GM19438 (cell line): ENCODE measurements at regions not wholly inside any gene's neighbourhood (a gene's known extent, or its start where the extent isn't known, plus 50 kb on each side); places are given as distances from the start of the nearest gene placed in this dataset.

Experiments
- ATAC-seq: cut with Tn5 transposase; IDR thresholded peaks from one replicate; pipeline ENCODE4 v1.9.1; 2021; ENCODE audit warnings: low read depth; ENCODE audit not compliant: unreplicated experiment

DNA sequence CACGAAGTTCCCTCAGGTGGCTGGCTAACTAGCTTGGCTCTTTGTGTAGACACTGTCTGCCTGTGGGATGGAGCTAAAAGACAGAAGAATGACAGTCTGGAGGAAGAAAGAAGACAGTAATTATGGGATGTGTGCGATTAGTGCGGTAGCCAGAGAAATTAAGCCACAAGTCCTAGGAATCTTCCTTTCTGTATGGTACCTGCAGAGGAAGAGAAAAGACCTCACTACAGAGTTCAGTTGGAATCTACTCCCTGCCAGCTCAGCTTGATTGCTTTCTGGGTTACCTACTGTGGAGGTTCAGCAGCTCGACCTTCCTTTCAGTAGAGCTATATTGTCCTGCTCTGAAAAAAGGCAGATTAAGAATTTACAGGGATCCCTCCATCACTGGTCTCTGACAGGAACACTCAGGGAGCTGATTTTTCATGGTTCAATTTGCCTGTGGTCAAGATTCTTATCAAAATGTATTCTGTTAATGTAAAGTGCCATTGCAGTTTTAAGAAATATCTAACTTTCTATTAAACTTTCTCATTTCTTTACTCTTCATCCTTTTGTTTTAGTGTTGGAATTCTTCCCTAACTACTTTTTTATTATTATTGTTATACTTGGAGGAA is 187.2 kb downstream of the CENPW start:
- ATAC-seq = no peak

DNA sequence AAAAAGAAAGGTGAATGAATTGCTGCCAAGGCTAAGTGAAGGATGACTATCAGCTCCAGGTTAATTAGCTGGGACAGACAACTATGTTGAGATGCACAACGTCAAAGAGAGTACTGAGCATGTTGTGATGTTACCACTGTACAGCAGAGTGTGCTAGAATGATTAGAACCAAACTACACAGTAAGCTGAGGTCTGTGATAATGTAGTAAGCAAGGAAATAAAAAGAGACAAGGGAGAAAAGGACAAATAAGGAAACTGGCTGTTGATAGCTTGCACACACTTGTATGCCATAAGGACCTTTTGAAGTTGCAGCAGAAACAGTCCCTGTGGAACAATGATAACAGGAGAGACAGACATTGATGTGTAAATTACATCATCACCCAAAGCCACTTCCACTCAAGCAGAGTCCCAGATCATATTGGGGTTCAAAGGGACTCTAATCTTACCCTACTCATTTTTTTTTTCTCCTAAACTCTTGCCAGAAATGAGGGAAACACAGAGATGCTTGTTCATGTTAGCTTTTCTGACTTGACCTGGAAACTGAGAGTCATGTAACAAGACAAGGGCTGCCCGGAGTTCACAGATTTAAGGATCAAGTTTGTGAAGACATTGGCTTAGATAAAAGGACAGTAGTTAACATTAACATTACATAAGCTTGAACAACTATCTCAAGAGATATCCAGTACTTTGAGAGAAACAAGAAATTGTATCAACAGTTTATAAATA is 189.9 kb downstream of the CENPW start:
- ATAC-seq = no peak

DNA sequence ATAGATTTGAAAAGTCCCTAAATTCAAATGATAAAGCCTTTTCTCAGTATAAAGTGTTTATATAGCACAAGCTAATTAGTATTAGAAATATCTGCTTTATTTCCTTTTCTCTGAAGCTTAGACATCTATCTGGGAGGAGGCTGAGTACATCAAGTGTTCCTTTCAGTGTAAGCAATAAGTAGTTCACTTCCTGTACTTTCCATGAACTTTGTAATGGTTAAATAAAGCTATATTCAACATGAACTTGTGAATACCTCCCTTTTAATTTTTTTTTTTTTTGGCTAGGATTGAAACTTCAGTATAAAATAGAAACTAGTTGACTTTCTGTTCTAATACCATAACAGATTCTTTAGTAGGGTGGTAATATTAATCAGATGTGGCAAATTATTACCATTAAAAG is 190.9 kb downstream of the CENPW start:
- ATAC-seq = no peak

DNA sequence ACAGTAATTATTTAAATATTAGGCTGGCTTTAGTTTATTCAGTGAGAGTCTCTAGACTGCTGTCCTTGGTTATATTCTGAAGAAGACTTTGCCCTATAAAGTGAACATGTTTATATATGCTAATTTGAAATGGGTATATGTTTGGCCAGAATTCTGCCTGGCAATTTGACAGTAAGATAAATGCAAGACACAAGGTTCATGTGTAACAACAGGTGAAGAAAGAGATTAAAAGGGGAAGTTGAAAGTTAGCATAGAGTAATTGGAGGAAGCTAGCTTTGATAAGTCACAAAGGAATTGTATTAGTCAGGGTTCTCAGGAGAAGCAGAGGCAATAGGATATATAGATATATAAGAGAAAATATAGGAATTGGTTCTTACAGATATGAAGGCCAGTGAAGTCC is 191.4 kb downstream of the CENPW start:
- ATAC-seq = no peak

DNA sequence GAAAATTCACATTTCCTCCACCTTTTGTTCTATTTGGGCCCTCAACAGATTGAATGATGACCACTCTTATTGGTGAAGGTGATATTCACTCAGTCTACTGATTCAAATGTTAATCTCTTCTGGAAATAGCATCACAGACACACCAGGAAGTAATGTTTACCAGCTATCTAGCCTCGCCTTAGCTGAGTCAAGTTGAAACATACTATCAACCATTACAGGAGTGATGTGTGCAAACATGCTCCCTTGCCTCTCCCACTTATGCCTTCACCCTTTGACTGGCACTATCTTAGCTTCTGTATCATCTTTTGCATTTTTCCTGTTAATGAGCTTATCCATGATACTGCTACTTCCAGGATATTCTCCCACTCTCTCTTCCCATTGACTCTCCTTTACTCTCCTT is 191.9 kb downstream of the CENPW start:
- ATAC-seq = peak; percentile 62

DNA sequence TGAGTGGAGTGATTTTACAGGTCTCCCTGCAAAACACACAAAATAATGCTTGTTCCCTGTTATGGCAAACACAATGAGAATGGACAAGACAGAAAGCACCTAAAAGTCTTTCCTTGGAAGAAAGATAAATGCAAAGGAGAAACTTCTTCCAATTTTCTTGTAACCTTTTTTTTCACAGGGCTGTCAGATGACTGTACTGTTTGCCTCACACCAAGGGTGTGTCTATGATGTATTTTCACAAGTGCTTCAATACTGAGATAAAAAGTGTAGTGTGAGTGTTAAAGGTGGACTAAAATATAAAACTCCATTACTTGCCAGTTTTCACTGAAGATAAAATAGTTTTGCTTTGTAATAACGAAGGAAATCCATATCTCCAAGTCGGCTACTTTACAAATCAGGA is 194.5 kb downstream of the CENPW start:
- ATAC-seq = no peak

DNA sequence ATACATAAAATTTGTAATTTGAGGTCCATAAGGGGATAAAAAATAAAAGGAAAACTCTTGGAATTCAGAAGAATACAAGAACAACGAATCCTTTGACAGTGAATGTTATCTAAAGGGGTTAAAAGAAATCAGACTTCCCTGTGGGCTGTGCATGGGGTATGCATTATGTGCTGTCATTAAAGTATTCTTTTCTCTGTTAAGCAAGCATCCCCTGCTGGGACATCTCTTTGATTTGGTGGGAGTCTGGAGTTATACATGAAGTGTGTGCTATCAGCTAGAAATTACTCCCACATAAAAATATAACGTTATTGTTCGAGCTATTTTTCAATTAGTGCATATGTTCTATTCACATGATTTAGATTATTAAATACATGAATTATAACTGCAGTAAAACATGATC is 195.2 kb downstream of the CENPW start:
- ATAC-seq = no peak

DNA sequence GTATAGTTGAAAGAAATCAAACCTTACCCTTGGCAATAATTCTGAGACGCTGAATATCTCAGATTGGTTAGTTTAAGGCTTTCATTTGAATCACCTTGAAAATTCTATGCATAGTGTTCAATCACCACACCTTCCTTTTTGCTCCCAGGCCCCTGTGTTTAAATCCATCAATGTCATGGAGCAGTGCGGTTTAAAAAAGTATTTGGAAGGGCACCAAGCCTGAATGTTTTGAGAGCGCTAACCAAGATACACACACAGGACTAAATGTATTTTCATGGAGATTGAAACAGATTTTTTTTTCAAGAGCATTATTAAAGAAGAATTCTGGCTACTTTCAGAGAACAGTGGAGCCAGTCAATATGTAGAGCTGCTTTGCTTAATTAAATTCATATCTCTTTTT is 195.7 kb downstream of the CENPW start:
- no peak for ATAC-seq

DNA sequence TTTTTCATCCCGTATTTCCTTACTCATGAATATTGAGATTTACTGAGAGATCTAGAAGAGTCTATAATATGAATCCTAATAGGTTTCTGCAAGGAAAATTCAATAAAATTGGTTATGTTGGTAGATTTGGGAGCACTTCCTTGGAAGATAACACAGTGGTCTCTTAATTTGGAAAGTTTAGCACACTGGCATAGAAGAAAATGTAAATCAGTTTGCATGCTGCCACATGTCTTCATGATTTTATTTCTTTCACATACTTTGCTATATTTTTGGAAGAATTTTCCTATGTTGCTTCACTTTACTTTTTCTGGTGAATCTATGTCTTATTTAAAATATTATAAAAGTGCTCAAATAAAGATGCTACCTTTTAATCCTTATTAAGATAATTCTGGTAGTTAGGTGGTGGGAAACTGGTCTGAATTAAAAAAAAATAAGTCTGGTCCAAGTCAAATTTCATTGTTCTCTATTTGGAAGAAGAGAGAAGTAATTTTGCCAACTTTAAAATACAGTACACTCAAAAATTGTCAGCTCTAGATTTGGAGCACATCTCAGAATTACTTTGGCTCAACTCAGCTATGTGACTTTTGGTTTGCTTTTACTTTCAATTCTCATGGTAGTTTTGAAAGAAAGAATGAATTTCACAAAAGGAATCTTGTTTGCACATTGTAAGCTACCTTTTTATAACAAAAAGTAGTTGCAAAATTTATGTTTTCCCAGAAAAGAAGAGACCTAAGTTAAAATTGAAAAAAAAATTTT is 197.3 kb downstream of the CENPW start:
- ATAC-seq = no peak

DNA sequence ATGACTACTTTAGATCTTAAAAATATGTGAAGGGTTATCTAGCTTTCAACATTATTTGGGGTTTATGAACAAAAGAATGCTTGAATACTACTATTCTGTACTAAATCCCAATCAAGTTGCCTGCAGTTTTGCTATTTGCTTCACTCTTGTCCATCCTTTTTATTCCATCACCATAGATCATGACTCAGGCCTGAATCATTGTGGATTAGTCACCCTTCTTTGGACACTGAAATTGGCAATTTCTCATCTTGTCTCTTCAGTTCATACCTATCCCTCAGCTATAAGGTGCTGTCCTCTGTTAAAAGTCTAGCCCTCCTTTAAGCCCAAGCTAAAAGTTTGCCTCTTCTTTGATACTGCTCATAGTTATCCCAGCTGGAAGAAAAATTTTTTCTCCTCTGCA is 199.1 kb downstream of the CENPW start:
- ATAC-seq = no peak

DNA sequence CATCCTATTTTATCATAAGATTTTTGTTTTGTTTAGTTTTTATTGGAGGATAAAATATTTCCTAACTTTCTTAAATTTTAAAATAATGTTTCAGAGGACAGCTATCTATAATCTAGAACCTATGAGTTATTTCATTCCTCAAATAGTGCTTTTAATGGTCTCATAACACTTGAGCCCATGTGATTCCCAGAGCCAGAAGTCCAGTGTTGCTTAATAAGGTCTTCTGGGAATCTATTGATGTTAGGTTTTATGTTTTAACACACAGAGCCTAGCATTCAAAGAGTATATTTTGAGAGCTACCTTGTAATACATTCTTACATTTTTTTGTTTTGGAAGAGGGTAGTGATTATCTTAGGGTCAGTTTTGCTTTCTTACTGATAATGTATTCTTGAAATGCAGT is 200.2 kb downstream of the CENPW start:
- ATAC-seq = no peak

DNA sequence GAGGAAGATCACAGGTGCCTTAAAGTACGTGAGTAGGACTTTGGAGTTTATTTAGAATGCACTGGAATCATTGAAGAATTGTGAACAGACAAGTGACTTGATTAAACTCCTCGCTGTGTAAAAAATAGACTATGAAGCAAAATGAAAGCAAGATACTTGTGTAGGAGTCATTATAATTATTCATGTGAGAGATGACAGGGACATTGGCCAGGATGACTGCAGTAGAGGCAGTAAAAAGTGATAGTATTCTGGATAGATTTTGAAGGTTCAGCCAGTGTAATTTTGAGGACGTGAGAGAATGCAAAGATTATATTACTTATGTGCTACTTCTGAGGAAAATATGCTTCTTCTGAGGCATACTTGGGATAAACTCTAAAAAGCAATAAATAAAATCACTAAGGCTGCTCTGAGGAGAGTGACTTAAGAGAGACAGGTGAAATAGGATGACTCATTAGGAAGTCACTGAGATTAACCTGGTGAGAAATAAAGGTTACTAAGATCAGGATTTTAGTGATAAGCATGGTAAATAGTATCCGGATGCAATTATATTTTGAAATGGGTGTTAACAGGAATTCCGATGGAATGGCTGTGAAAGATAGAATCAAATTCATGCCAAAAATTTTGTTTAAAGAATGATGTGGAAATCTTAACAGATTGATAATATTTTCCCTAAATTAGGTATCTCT is 202.0 kb downstream of the CENPW start:
- no peak for ATAC-seq

DNA sequence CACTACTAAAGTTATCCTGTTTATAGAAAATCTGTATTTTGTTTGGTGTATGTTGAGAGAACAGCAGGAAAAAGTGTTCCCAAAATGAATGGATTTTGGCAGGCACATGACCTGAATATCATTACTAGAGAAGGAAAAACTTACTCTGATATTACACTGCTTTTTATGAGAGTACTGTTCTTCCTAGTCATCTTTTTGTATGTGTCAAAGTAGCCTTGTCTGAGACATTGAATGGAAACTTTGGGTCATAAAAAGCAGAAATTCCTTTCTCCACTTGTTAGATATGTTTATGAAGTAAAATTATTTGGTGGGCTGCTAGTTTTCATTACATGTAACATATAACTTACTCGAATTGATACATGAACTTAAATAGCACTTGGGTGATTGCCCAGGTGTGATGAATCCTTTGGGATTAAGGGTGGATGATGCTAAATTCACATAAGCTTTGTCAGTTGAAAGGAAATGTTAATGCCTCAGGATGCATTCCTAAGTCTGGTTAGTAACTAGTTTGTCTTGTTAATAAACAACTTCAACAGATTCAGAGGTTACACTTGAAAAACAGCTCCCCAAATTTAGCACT is 206.7 kb downstream of the CENPW start:
- no peak for ATAC-seq

DNA sequence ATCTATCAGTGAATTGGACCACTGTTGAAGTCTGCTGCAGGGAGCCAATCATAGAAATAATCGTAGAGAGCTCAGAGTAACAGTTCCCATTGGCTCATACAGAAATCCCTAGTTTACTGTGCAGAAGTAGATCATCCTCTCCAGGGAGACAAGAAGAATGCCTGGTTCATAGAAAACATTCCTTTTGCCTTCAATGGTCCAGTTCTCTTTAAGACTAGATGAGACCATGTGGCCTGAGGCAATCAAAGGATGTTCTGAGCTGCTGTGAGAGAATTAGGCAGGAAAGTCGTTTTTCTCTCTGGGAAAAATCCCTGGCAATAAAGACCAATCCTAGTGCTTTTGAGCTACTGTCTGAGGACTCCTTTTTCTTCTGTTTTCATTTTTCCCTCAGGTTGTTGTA is 208.4 kb downstream of the CENPW start:
- ATAC-seq = no peak

DNA sequence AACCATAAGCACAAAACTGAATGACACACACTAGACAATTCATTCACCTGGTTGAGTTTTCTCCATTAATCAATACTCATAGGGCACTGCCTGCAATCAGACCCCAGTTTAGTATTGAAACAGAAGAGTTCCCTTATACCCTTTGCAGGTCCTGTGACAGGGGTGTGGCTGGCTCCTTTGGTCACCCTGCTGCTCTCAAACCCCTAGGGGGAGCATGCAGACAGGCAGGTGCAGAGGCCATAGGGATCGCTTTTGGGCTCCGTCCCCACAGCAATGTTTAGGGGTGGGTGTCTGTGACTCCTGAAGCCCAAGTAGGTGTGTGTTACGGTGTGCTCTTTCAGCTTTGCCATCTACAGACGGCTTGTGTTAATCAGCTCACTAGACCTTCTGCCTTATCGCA is 210.4 kb downstream of the CENPW start:
- ATAC-seq = no peak

DNA sequence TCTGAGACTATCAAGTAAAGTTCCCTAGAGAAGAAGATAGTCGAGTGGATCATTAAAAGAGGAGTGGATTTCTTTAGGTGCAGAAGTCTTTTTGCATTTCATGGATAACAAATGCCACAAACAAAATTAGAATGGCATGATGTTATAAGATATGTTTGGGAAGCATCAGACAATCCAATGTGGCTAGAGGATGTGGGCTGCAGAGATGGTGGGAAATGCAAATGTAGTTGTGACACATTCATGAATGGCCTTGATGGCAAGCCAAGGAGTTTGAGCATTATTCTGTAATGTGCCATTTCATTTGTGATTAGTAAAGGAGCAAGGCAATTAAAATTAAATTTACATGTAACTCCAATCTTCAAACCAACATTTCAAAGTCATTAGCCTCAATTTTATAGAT is 211.9 kb downstream of the CENPW start:
- no peak for ATAC-seq

DNA sequence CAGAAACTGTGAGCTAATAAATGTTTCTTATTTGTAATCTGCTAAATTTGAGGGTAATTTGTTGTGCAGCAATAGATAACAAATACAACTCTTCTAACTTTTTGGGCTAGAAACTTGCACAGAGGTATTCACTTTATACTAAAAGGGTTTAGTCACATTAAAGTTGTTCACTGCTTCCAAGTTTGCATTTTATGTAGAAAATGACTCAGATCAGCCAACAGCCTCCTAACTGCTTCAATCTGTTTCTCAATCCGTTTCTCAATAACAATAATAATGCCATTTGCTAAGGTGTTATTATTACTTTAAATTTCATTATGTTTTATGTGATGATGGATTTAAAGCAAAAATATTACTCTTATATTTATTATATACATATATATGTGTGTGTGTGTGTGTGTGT is 213.9 kb downstream of the CENPW start:
- ATAC-seq = no peak

DNA sequence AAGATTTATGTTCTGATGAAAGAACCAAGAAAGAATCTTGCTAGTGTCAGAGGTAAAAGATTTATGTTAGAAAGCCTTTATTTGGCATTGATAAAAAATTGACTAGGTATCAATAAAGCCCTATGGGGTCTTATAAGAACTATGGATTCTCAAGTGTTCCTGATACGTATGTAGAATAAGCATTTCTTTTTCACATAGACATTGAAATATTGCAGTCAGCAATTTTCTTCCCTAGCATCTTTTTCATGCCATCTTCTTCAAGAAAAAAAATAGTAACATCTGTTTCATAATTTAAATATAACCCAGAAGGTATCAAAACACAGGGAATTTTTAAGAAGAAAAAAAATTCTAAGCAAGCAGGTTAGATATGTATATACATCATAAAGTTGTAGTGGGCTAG is 230.6 kb downstream of the CENPW start:
- no peak for ATAC-seq

DNA sequence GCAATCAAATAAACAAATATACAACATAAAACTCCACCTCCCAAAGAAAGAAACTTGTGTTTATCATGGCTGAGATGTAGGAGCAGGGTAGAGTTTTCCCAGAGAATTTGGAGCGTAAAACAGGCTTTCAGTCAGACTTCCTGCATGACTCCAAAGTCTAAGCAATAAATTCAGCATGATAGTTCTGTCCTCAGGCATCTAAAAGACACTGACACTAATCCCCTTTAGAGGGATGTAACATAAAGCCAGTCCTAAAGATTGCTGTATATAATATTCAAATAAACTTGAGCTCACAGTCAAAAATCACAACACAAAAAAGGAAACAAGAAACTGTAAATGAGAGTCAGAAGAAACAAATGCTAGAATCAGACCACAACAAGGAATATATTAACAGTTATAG is 234.4 kb downstream of the CENPW start:
- ATAC-seq = no peak

DNA sequence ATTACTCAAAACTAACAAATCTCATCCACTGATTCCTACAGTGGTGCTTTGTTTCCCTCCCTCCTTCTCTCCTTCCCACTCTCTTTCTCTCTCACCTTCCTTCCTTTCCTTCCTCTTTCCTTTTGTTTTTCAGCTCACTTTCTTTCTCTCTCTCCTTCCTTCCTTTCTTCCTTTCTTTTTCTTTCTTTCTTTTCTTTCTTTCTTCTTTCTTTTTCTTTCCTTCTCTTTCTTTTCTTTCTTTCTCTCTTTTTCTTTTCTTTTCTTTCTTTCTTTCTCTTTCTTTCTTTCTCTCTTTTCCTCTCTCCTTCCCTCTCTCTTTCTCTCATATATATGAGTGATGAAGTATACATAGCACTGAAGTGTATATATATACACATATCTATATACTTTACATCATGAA is 241.4 kb downstream of the CENPW start:
- ATAC-seq = no peak
